PC-3 (cell line): ENCODE measurements at regions not wholly inside any gene's neighbourhood (a gene's known extent, or its start where the extent isn't known, plus 50 kb on each side); places are given as distances from the start of the nearest gene placed in this dataset.

Experiments
- ATAC-seq: fragments of 200-7000 bp; cut with Tn5 transposase; 2 replicates; pipeline ENCODE4 v1.9.1; 2020; ENCODE audit warnings: mild to moderate bottlenecking, moderate library complexity
- BruUV-seq: library from RNA; stranded (reverse); fragments of 400-500 nt; replicated peaks from 2 replicates; lab custom pipeline; 2021; lab: Mats Ljungman, UMichigan
- CTCF ChIA-PET: fragments of 300-600 bp; sonication (Branson Sonifier 250); formaldehyde crosslinking; loops from one replicate; lab custom pipeline; 2022; ENCODE audit warnings: antibody characterized with exemption; lab: Charles Lee
- POLR2A ChIA-PET: fragments of 300-600 bp; sonication (Branson Sonifier 250); formaldehyde crosslinking; loops from one replicate; lab custom pipeline; 2022; ENCODE audit warnings: antibody characterized with exemption; ENCODE audit not compliant: unreplicated experiment; lab: Charles Lee
- DNase-seq: peaks from one replicate; pipeline ENCODE4 v3.0.0-alpha.2; 2015
- H2AFZ ChIP-seq: fragments of 300-600 bp; sonication (generic); 2 replicates; pipeline ENCODE4 v1.6.0; 2016; ENCODE audit warnings: antibody characterized with exemption, low read length
- H3F3A ChIP-seq: fragments of 300-600 bp; sonication (generic); one replicate; pipeline ENCODE4 v1.6.0; 2017; ENCODE audit warnings: antibody characterized with exemption, low read length, control low read depth, mild to moderate bottlenecking; ENCODE audit not compliant: unreplicated experiment
- H3K27ac ChIP-seq: fragments of 300-600 bp; sonication (generic); 2 replicates; pipeline ENCODE4 v1.5.1; 2016; ENCODE audit warnings: mild to moderate bottlenecking, low read length
- H3K27me3 ChIP-seq: fragments of 300-600 bp; sonication (generic); 2 replicates; pipeline ENCODE4 v1.6.1; 2016; ENCODE audit warnings: low read length, mixed read lengths
- H3K36me3 ChIP-seq: fragments of 300-600 bp; sonication (generic); 2 replicates; pipeline ENCODE4 v1.6.1; 2016; ENCODE audit warnings: low read depth, mixed run types, low read length, mixed read lengths
- H3K4me1 ChIP-seq: fragments of 300-600 bp; sonication (generic); 2 replicates; pipeline ENCODE4 v1.5.1; 2016; ENCODE audit warnings: low read length; ENCODE audit not compliant: insufficient read depth
- H3K4me2 ChIP-seq: fragments of 300-600 bp; sonication (generic); 2 replicates; pipeline ENCODE4 v1.6.0; 2016; ENCODE audit warnings: low read length
- H3K4me3 ChIP-seq: fragments of 300-600 bp; sonication (generic); 2 replicates; pipeline ENCODE4 v1.5.1; 2016; ENCODE audit warnings: mild to moderate bottlenecking, low read length, mixed read lengths
- H3K79me2 ChIP-seq: fragments of 300-600 bp; sonication (generic); 2 replicates; pipeline ENCODE4 v1.6.1; 2017; ENCODE audit warnings: low read length, mixed read lengths
- H3K9ac ChIP-seq: fragments of 300-600 bp; sonication (generic); 2 replicates; pipeline ENCODE4 v1.6.0; 2016; ENCODE audit warnings: mild to moderate bottlenecking, low read length
- H3K9me2 ChIP-seq: fragments of 300-600 bp; sonication (generic); replicated peaks from 2 replicates; pipeline ENCODE4 v1.6.1; 2016; ENCODE audit warnings: mixed run types, low read length, mixed read lengths
- H3K9me3 ChIP-seq: fragments of 300-600 bp; sonication (generic); 2 replicates; pipeline ENCODE4 v1.6.1; 2016; ENCODE audit warnings: low read length, mixed read lengths
- H4K20me1 ChIP-seq: fragments of 300-600 bp; sonication (generic); 2 replicates; pipeline ENCODE4 v1.6.1; 2016; ENCODE audit warnings: low read length, mixed read lengths
- CTCF ChIP-seq: fragments of 300-600 bp; sonication (generic); conservative IDR thresholded peaks from 2 replicates; pipeline ENCODE4 v1.5.1; 2017; ENCODE audit warnings: antibody characterized with exemption, low read depth, mild to moderate bottlenecking, low read length
- EZH2 ChIP-seq: fragments of 300-600 bp; sonication (generic); IDR thresholded peaks from one replicate; pipeline ENCODE4 v1.6.1; 2017; ENCODE audit warnings: antibody characterized with exemption, mild to moderate bottlenecking, low read length; ENCODE audit not compliant: unreplicated experiment
- EZH2phosphoT487 ChIP-seq: fragments of 300-600 bp; sonication (generic); IDR thresholded peaks from 2 replicates; pipeline ENCODE4 v1.6.1; 2018; ENCODE audit warnings: mild to moderate bottlenecking, antibody characterized with exemption, low read length, borderline replicate concordance
- intact Hi-C: fragments of 100-400 bp; cut with micrococcal nuclease; formaldehyde crosslinking; loops from 2 replicates; pipeline ENCODE4 v1.9.0; 2023

DNA sequence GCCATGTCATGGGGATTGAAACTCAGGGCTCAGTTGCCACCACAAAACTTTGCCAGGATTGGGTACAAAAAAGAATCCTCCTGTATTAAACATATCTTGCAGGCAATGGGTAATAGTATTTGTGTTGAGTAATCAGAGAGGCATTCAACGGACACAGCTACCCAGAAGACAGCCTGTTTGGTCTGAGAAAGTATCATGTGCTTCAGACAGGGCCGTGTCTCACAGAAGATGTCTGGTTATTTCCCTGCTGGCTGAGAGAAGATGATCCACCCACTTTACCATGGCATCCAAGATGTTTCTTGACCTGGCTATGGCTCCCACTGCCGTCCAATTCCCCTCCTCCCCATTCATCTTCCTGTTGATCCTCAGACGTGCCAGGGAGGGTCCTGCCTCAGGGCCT lies 304.3 kb upstream of the XYLT1 start:
- CTCF ChIA-PET = no interaction called here
- intact Hi-C loops = no loop called here
- DNase-seq = no peak
- TF ChIP-seq CTCF (no peak), EZH2phosphoT487 (no peak), EZH2 (no peak)
- H3K4me3 ChIP-seq = no peak overlapping the region
- H4K20me1 ChIP-seq = no peaks in the 10 kb centered on the region
- H3K27ac ChIP-seq = no peak overlapping the region
- no peak overlapping the region for H3K9ac ChIP-seq
- POLR2A ChIA-PET = no interaction called here
- H3K79me2 ChIP-seq = no peaks in the 10 kb centered on the region
- no peaks in the 10 kb centered on the region for H3K4me1 ChIP-seq
- H3K9me3 ChIP-seq = no peaks in the 10 kb centered on the region
- H3K9me2 ChIP-seq = no peaks in the 10 kb centered on the region
- H2AFZ ChIP-seq = no peak overlapping the region
- BruUV-seq = no TSS peak
- H3F3A ChIP-seq = no peaks in the 10 kb centered on the region
- H3K4me2 ChIP-seq = no peak overlapping the region
- ATAC-seq = no peak
- no peaks in the 10 kb centered on the region for H3K27me3 ChIP-seq
- no peaks in the 10 kb centered on the region for H3K36me3 ChIP-seq

GRCh38 chr16:17773698-17774101 lies 302.9 kb upstream of the XYLT1 start:
- ATAC-seq = no peak
- no peaks in the 10 kb centered on the region for H3K9me2 ChIP-seq
- TF ChIP-seq CTCF (no peak), EZH2 (no peak), EZH2phosphoT487 (no peak)
- H4K20me1 ChIP-seq = no peaks in the 10 kb centered on the region
- H3K27me3 ChIP-seq = no peaks in the 10 kb centered on the region
- ChIA-PET POLR2A (no interaction called here), CTCF (no interaction called here)
- no peak overlapping the region for H3K4me3 ChIP-seq
- H3K9me3 ChIP-seq = no peaks in the 10 kb centered on the region
- no peak overlapping the region for H3K27ac ChIP-seq
- no peaks in the 10 kb centered on the region for H3K79me2 ChIP-seq
- H2AFZ ChIP-seq = no peak overlapping the region
- no TSS peak for BruUV-seq
- H3K4me2 ChIP-seq = no peak overlapping the region
- H3K36me3 ChIP-seq = no peaks in the 10 kb centered on the region
- no peaks in the 10 kb centered on the region for H3K4me1 ChIP-seq
- DNase-seq = no peak
- H3K9ac ChIP-seq = no peak overlapping the region
- H3F3A ChIP-seq = no peaks in the 10 kb centered on the region
- intact Hi-C loops = no loop called here

- DNase-seq (no peak), ATAC-seq (no peak)
- TF ChIP-seq CTCF (no peak), EZH2phosphoT487 (no peak), EZH2 (no peak)
- Histone ChIP-seq H3K4me3 (no peak overlapping the region), H3F3A (no peaks in the 10 kb centered on the region), H3K4me1 (no peaks in the 10 kb centered on the region), H3K79me2 (no peaks in the 10 kb centered on the region), H4K20me1 (no peaks in the 10 kb centered on the region), H3K27ac (no peak overlapping the region), H2AFZ (no peak overlapping the region), H3K9ac (no peak overlapping the region), H3K9me3 (no peaks in the 10 kb centered on the region), H3K27me3 (no peaks in the 10 kb centered on the region), H3K36me3 (no peaks in the 10 kb centered on the region), H3K9me2 (no peaks in the 10 kb centered on the region), H3K4me2 (no peak overlapping the region)
- ChIA-PET CTCF (no interaction called here), POLR2A (no interaction called here)
- no TSS peak for BruUV-seq
- intact Hi-C loops = no loop called here
Observed at GRCh38 chr16:17770104-17770503, 299.3 kb upstream of the XYLT1 start.
